Effector memory CD8-positive, alpha-beta T cell (primary cell): ENCODE measurements at regions not wholly inside any gene's neighbourhood (a gene's known extent, or its start where the extent isn't known, plus 50 kb on each side); places are given as distances from the start of the nearest gene placed in this dataset.

ENCODE experiments used
- ATAC-seq: fragments of 150-1000 bp; cut with Tn5 transposase; replicated peaks from 2 replicates; pipeline ENCODE4 v1.10.0; 2021; ENCODE audit warnings: mild to moderate bottlenecking, moderate library complexity
- DNase-seq, 3 experiments: peaks; one replicate each; pipeline ENCODE4 v3.0.0; 2021
- H3K27ac Mint-ChIP-seq, 2 donors: one replicate each; pipeline ENCODE4 v1.8.0; 2022; ENCODE audit warnings: mild to moderate bottlenecking in 2 of 2, mixed read lengths in 2 of 2, moderate library complexity in 2 of 2
- H3K27me3 Mint-ChIP-seq, 2 donors: one replicate each; pipeline ENCODE4 v1.8.0; 2022; ENCODE audit warnings: mixed read lengths in 2 of 2
- H3K36me3 Mint-ChIP-seq: one replicate; pipeline ENCODE4 v1.8.0; 2022; ENCODE audit warnings: mild to moderate bottlenecking, moderate library complexity, mixed read lengths; ENCODE audit not compliant: insufficient read depth
- H3K4me1 Mint-ChIP-seq, 2 donors: one replicate each; pipeline ENCODE4 v1.8.0; 2022; ENCODE audit warnings: low read depth in 2 of 2, mixed read lengths in 2 of 2
- H3K4me3 Mint-ChIP-seq, 2 donors: one replicate each; pipeline ENCODE4 v1.8.0; 2022; ENCODE audit warnings: mild to moderate bottlenecking in 2 of 2, mixed read lengths in 2 of 2, moderate library complexity in 2 of 2
- H3K9me3 Mint-ChIP-seq, 2 donors: one replicate each; pipeline ENCODE4 v1.8.0; 2022; ENCODE audit warnings: mixed read lengths in 2 of 2

GRCh38 chr18:68505178-68505574 lies 209.7 kb downstream of the TMX3 start:
- ATAC-seq, result no peak
- Mint-ChIP-seq H3K27ac (no peak overlapping the region), H3K27me3 (no peaks in the 10 kb centered on the region), H3K4me3 (no peak overlapping the region), H3K4me1 (no peaks in the 10 kb centered on the region), H3K36me3 (no peaks in the 10 kb centered on the region), H3K9me3 (no peaks in the 10 kb centered on the region)
- no peak for DNase-seq

DNA sequence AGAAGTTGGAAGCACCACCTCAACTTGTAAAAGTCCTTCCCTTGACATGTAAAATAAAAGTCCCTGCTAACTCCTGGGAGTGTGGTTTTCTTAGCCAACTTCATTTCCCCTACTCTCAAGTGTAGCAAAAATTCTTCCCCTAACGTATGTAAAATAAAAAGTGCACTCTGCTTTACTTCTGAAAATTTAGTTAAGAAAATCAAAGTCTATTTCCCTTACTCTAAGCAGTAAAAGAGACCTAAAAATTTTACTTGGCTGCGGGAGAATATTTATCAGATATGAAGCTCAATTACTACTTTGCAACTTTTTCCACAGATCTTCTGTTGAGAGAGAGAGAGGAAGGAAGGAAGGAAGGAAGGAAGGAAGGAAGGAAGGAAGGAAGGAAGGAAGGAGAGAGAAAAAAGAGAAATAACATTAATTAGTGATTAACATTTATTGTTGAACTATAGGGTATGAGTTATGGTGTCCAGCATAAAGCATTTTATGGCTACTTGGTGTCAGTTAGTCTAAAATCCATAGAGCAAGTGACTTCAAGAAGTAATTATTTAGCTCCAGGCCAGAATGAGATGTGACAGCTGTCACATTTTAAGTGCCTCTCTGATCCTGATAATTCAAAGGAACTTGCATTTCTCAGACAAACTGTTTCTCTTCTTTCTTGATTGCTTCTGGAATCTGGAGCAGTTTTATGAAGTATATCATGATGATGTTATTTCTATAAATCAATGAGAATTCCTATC lies 210.3 kb downstream of the TMX3 start:
- Mint-ChIP-seq H3K36me3 (no peaks in the 10 kb centered on the region), H3K4me3 (no peak overlapping the region), H3K9me3 (no peaks in the 10 kb centered on the region), H3K4me1 (no peaks in the 10 kb centered on the region), H3K27ac (no peak overlapping the region), H3K27me3 (no peaks in the 10 kb centered on the region)
- DNase-seq (no peak), ATAC-seq (no peak)

DNA sequence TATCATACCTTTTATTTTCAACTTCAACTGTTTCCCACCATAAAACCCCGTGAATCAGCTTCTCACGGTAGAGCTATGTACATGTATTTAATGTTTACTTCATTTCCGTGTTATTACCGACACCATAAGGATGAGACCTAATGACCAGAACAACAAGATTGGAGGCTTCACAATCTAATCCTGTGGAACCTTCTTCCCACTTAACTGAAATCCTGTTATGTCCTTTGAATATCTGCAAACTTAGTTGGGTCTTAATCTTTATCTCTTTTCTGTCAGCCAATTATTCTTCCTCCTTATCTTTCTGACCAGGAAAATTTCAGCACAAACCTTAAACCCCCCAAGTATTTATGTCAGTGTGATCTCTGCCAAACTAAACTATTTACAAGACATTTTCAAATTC lies 214.4 kb downstream of the TMX3 start:
- Mint-ChIP-seq H3K4me3 (no peak overlapping the region), H3K27ac (no peak overlapping the region), H3K4me1 (no peaks in the 10 kb centered on the region), H3K36me3 (no peaks in the 10 kb centered on the region), H3K27me3 (no peaks in the 10 kb centered on the region), H3K9me3 (no peaks in the 10 kb centered on the region)
- no peak for DNase-seq
- ATAC-seq, result no peak

DNA sequence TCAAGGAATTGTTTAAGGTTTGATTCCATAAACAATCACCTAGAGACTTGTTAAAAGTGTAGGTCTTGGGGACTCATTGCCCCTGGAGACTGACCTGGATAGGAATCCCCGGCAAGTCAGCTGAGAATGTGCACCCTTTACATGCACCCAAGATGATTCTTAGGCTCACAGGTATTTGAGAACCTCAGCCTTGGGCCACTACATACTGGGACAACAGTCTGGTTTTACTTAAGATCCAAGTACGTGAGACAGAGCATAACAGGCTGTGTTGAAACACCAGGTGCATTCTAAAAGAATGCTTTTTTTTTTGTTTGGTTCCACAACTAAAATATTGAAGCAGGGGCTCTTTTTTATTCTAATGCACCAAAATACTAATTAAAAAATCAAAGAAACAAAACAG lies 215.8 kb downstream of the TMX3 start:
- Mint-ChIP-seq H3K27me3 (no peaks in the 10 kb centered on the region), H3K9me3 (no peaks in the 10 kb centered on the region), H3K4me3 (no peak overlapping the region), H3K27ac (no peak overlapping the region), H3K4me1 (no peaks in the 10 kb centered on the region), H3K36me3 (no peaks in the 10 kb centered on the region)
- DNase-seq, result no peak
- no peak for ATAC-seq

GRCh38 chr18:68498636-68499035 lies 216.3 kb downstream of the TMX3 start:
- Mint-ChIP-seq H3K36me3 (no peaks in the 10 kb centered on the region), H3K4me1 (no peaks in the 10 kb centered on the region), H3K4me3 (no peak overlapping the region), H3K27ac (no peak overlapping the region), H3K9me3 (no peaks in the 10 kb centered on the region), H3K27me3 (no peaks in the 10 kb centered on the region)
- ATAC-seq, result no peak
- no peak for DNase-seq

- no peaks in the 10 kb centered on the region for H3K36me3 Mint-ChIP-seq
- no peaks in the 10 kb centered on the region for H3K4me1 Mint-ChIP-seq
- DNase-seq, result no peak
- ATAC-seq, result no peak
- no peaks in the 10 kb centered on the region for H3K9me3 Mint-ChIP-seq
- no peaks in the 10 kb centered on the region for H3K27me3 Mint-ChIP-seq
- no peak overlapping the region for H3K4me3 Mint-ChIP-seq
- H3K27ac Mint-ChIP-seq, result no peak overlapping the region
These were observed 216.7 kb downstream of the TMX3 start for GRCh38 chr18:68498185-68498584.

DNA sequence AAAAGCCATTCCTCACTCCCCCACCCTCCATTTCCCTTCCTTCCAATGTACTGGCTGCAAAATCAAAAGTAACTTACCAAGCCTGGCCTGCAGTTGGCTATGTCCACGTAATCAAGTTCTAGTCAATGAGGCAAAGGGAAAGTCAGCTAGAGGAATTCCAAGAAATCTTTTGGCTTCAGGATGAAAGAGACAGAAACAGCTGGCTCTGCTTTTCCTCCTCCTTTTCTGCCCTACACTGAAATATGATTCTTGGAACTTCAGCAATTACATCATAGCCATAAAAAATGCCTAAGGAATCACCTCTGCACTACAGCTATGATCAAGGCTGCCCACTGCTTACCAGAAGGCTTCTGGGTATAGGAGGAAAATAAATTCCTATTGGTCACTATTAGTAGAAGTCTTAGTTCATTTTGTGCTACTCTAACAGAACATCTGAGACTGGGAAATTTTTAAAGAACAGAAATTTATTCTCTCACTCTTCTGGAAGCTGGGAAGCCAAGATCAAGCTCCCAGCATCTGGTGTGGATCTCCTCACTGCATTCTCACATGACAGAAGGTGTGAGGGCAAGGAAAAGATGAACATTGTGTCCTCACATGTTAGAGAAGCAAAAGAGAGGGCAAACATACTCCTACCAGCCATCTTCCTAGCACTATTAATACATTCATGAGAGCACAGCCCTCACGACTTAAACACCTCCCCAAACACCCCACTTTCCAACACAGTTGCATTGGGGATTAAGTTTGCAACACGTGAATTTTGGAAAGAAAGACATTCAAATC lies 219.9 kb downstream of the TMX3 start:
- no peak overlapping the region for H3K27ac Mint-ChIP-seq
- no peak for ATAC-seq
- no peak overlapping the region for H3K4me3 Mint-ChIP-seq
- H3K4me1 Mint-ChIP-seq, result no peaks in the 10 kb centered on the region
- no peak for DNase-seq
- no peaks in the 10 kb centered on the region for H3K27me3 Mint-ChIP-seq
- no peaks in the 10 kb centered on the region for H3K36me3 Mint-ChIP-seq
- no peaks in the 10 kb centered on the region for H3K9me3 Mint-ChIP-seq

- ATAC-seq, result no peak
- Mint-ChIP-seq H3K36me3 (no peaks in the 10 kb centered on the region), H3K4me1 (peaks cover 0 to 5% of the 10 kb centered on the region in 2 donors), H3K9me3 (peaks cover 0 to 1% of the 10 kb centered on the region in 2 donors), H3K4me3 (no peak overlapping the region), H3K27me3 (no peaks in the 10 kb centered on the region), H3K27ac (no peak overlapping the region)
- no peak for DNase-seq
These were observed 225.7 kb downstream of the TMX3 start for GRCh38 chr18:68489013-68489792.

GRCh38 chr18:68484241-68484640 lies 230.7 kb downstream of the TMX3 start:
- DNase-seq, result no peak
- H3K4me3 Mint-ChIP-seq, result no peak overlapping the region

DNA sequence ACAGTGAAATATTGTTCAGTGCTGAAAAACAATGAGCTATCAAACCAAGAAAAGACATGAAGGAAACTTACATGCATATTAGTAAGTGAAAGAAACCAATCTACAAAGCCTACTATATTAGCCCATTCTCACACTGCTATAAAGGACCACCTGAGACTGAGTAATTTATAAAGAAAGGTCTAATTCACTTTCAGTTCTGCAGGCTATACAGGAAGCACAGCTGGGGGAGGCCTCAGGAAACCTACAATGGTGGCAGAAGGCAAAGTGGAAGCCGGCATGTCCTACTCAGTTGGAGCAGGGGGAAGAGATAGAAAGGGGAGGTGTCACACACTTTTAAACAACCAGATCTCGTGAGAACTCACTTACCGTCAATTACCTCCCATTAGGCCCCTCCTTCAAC lies 232.1 kb downstream of the TMX3 start:
- H3K9me3 Mint-ChIP-seq, result peaks cover 0 to 1% of the 10 kb centered on the region in 2 donors

More at GRCh38 chr18:68484241-68484640, 230.7 kb downstream of the TMX3 start:
- H3K36me3 Mint-ChIP-seq, result no peaks in the 10 kb centered on the region
- no peak overlapping the region for H3K27ac Mint-ChIP-seq
- ATAC-seq, result no peak
- no peaks in the 10 kb centered on the region for H3K27me3 Mint-ChIP-seq
- H3K9me3 Mint-ChIP-seq, result peaks cover 0 to 1% of the 10 kb centered on the region in 2 donors
- peaks cover 0 to 3% of the 10 kb centered on the region in 2 donors for H3K4me1 Mint-ChIP-seq

DNA sequence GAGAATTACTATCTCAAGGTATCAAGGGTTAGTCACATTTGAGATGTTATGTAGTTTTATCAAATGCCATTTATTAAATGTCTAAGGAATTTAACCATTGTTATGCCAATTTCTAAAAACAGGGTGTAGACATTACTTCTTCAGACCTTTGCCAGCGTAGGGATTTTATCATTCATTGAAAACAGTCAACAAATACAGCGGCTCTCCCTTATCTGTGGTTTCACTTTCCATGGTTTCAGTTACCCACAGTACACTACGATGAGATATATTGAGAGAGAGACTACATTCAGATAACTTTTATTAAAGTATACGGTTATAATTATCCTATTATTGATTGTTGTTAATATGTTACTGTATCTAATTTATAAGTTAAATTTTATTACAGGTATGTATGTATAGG lies 234.7 kb downstream of the TMX3 start:
- ATAC-seq (no peak), DNase-seq (no peak)
- Mint-ChIP-seq H3K9me3 (no peaks in the 10 kb centered on the region), H3K27me3 (no peaks in the 10 kb centered on the region), H3K36me3 (no peaks in the 10 kb centered on the region), H3K4me3 (no peak overlapping the region), H3K27ac (no peak overlapping the region), H3K4me1 (no peaks in the 10 kb centered on the region)

More for the DNA sequence above, 232.1 kb downstream of the TMX3 start:
- DNase-seq (no peak), ATAC-seq (no peak)
- no peaks in the 10 kb centered on the region for H3K4me1 Mint-ChIP-seq
- no peaks in the 10 kb centered on the region for H3K27me3 Mint-ChIP-seq
- no peaks in the 10 kb centered on the region for H3K36me3 Mint-ChIP-seq
- H3K27ac Mint-ChIP-seq, result no peak overlapping the region
- no peak overlapping the region for H3K4me3 Mint-ChIP-seq

DNA sequence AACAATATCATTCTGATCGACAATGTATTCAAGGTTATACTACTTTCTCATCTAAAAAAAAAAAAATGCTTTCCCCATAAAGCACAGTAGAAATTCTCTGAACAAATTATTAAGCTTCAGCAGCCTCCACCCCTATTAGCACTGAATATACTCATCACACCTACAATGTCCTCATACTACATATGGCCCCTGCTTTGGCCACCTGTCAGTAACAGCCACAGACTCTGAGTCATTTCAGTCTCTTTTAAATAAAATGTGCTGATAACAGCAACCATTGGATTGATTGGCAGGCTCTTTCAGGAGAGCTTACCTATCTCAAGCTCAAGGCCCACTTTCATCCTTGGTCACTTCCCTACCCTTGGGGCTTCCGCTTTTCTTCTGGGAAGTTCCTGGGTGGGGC lies 236.7 kb downstream of the TMX3 start:
- H3K36me3 Mint-ChIP-seq, result no peaks in the 10 kb centered on the region
- no peaks in the 10 kb centered on the region for H3K9me3 Mint-ChIP-seq
- DNase-seq, result no peak
- no peak overlapping the region for H3K27ac Mint-ChIP-seq
- no peak for ATAC-seq
- H3K4me3 Mint-ChIP-seq, result no peak overlapping the region
- no peaks in the 10 kb centered on the region for H3K27me3 Mint-ChIP-seq
- no peaks in the 10 kb centered on the region for H3K4me1 Mint-ChIP-seq

- Mint-ChIP-seq H3K27ac (no peak overlapping the region), H3K4me1 (no peaks in the 10 kb centered on the region), H3K27me3 (no peaks in the 10 kb centered on the region), H3K9me3 (no peaks in the 10 kb centered on the region), H3K36me3 (no peaks in the 10 kb centered on the region), H3K4me3 (no peak overlapping the region)
- ATAC-seq (no peak), DNase-seq (no peak)
These were observed 239.0 kb downstream of the TMX3 start for GRCh38 chr18:68475883-68476282.
